ENCODE measurements at regions not wholly inside any gene's neighbourhood (a gene's known extent, or its start where the extent isn't known, plus 50 kb on each side); places are given as distances from the start of the nearest gene placed in this dataset.

DNA sequence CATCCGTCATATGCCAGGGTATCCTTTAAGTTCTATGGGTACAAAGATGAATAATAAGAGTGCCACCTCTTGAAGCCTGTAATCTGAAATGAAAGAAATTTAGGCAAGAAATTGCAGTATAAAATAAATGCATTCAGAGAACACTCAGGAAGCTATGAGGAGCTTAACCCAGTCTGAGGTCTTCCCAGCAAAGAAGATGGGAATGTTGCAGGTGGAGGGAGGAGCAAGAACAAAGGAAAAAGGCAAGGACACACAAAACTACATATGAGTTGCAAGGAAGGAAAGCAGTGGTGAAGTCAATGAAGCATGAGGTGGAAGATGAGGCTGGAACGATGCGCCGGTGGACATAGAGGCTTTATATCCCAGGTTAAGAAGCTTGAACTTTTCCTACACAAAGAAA, 67.0 kb upstream of the DST start:
- TF ChIP-seq, protein P1, sequence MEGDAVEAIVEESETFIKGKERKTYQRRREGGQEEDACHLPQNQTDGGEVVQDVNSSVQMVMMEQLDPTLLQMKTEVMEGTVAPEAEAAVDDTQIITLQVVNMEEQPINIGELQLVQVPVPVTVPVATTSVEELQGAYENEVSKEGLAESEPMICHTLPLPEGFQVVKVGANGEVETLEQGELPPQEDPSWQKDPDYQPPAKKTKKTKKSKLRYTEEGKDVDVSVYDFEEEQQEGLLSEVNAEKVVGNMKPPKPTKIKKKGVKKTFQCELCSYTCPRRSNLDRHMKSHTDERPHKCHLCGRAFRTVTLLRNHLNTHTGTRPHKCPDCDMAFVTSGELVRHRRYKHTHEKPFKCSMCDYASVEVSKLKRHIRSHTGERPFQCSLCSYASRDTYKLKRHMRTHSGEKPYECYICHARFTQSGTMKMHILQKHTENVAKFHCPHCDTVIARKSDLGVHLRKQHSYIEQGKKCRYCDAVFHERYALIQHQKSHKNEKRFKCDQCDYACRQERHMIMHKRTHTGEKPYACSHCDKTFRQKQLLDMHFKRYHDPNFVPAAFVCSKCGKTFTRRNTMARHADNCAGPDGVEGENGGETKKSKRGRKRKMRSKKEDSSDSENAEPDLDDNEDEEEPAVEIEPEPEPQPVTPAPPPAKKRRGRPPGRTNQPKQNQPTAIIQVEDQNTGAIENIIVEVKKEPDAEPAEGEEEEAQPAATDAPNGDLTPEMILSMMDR (IDR thresholded peaks at IDR 0.05 in 2 of 3, conservative IDR thresholded peaks at IDR 0.05 in 1 of 3; ENCODE audit: borderline replicate concordance in 1 of 3, insufficient read depth in 1 of 3, low read depth in 2 of 3, low read length in 2 of 3) = no peak
- TF ChIP-seq, protein P2, sequence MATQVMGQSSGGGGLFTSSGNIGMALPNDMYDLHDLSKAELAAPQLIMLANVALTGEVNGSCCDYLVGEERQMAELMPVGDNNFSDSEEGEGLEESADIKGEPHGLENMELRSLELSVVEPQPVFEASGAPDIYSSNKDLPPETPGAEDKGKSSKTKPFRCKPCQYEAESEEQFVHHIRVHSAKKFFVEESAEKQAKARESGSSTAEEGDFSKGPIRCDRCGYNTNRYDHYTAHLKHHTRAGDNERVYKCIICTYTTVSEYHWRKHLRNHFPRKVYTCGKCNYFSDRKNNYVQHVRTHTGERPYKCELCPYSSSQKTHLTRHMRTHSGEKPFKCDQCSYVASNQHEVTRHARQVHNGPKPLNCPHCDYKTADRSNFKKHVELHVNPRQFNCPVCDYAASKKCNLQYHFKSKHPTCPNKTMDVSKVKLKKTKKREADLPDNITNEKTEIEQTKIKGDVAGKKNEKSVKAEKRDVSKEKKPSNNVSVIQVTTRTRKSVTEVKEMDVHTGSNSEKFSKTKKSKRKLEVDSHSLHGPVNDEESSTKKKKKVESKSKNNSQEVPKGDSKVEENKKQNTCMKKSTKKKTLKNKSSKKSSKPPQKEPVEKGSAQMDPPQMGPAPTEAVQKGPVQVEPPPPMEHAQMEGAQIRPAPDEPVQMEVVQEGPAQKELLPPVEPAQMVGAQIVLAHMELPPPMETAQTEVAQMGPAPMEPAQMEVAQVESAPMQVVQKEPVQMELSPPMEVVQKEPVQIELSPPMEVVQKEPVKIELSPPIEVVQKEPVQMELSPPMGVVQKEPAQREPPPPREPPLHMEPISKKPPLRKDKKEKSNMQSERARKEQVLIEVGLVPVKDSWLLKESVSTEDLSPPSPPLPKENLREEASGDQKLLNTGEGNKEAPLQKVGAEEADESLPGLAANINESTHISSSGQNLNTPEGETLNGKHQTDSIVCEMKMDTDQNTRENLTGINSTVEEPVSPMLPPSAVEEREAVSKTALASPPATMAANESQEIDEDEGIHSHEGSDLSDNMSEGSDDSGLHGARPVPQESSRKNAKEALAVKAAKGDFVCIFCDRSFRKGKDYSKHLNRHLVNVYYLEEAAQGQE (IDR thresholded peaks at IDR 0.05; ENCODE audit: low read depth) = no peak
- TF ChIP-seq JUND (IDR thresholded peaks at IDR 0.05) = no peak
- TF ChIP-seq, protein P3, sequence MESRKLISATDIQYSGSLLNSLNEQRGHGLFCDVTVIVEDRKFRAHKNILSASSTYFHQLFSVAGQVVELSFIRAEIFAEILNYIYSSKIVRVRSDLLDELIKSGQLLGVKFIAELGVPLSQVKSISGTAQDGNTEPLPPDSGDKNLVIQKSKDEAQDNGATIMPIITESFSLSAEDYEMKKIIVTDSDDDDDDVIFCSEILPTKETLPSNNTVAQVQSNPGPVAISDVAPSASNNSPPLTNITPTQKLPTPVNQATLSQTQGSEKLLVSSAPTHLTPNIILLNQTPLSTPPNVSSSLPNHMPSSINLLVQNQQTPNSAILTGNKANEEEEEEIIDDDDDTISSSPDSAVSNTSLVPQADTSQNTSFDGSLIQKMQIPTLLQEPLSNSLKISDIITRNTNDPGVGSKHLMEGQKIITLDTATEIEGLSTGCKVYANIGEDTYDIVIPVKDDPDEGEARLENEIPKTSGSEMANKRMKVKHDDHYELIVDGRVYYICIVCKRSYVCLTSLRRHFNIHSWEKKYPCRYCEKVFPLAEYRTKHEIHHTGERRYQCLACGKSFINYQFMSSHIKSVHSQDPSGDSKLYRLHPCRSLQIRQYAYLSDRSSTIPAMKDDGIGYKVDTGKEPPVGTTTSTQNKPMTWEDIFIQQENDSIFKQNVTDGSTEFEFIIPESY (IDR thresholded peaks at IDR 0.05; ENCODE audit: extremely low read depth, insufficient replicate concordance, low read length) = no peak
